ENCODE measurements at regions not wholly inside any gene's neighbourhood (a gene's known extent, or its start where the extent isn't known, plus 50 kb on each side); places are given as distances from the start of the nearest gene placed in this dataset.

- Mint-ChIP-seq H3K36me3 (ENCODE audit: insufficient read depth) (peaks cover 1% of the 10 kb centered on the region), H3K4me3 (ENCODE audit: low read depth) (no peak overlapping the region), H3K4me1 (ENCODE audit: low read depth) (no peaks in the 10 kb centered on the region), H3K27ac (no peak overlapping the region), H3K9me3 (ENCODE audit: low read depth) (peaks cover 10% of the 10 kb centered on the region), H3K27me3 (no peaks in the 10 kb centered on the region)
- DNase-seq (ENCODE audit: low spot score, unreplicated experiment) = no peak
- TF ChIP-seq CTCF (IDR thresholded peaks at IDR 0.05; ENCODE audit: unreplicated experiment) = no peak
These were observed 450.3 kb upstream of the ARGLU1 start for GRCh38 chr13:107018285-107018684.

- H3K9me3 Mint-ChIP-seq (ENCODE audit: low read depth) = no peaks in the 10 kb centered on the region
- no peaks in the 10 kb centered on the region for H3K27me3 Mint-ChIP-seq
- H3K4me1 Mint-ChIP-seq (ENCODE audit: low read depth) = peaks cover 26% of the 10 kb centered on the region
- no peak for TF ChIP-seq CTCF (IDR thresholded peaks at IDR 0.05; ENCODE audit: unreplicated experiment)
- H3K36me3 Mint-ChIP-seq (ENCODE audit: insufficient read depth) = no peaks in the 10 kb centered on the region
- DNase-seq (ENCODE audit: low spot score, unreplicated experiment) = no peak
- H3K4me3 Mint-ChIP-seq (ENCODE audit: low read depth) = no peak overlapping the region
- H3K27ac Mint-ChIP-seq = peak overlapping the region; percentile 62
These were observed 438.7 kb upstream of the ARGLU1 start for GRCh38 chr13:107006661-107007060.

- no peaks in the 10 kb centered on the region for H3K36me3 Mint-ChIP-seq (ENCODE audit: insufficient read depth)
- no peak overlapping the region for H3K27ac Mint-ChIP-seq
- no peaks in the 10 kb centered on the region for H3K27me3 Mint-ChIP-seq
- no peak for DNase-seq (ENCODE audit: low spot score, unreplicated experiment)
- peaks cover 26% of the 10 kb centered on the region for H3K4me1 Mint-ChIP-seq (ENCODE audit: low read depth)
- no peak for TF ChIP-seq CTCF (IDR thresholded peaks at IDR 0.05; ENCODE audit: unreplicated experiment)
- H3K9me3 Mint-ChIP-seq (ENCODE audit: low read depth) = no peaks in the 10 kb centered on the region
- no peak overlapping the region for H3K4me3 Mint-ChIP-seq (ENCODE audit: low read depth)
These were observed 437.6 kb upstream of the ARGLU1 start for GRCh38 chr13:107005577-107005976.

- Mint-ChIP-seq H3K27me3 (no peaks in the 10 kb centered on the region), H3K36me3 (ENCODE audit: insufficient read depth) (no peaks in the 10 kb centered on the region), H3K4me1 (ENCODE audit: low read depth) (peaks cover 23% of the 10 kb centered on the region), H3K27ac (no peak overlapping the region), H3K4me3 (ENCODE audit: low read depth) (no peak overlapping the region), H3K9me3 (ENCODE audit: low read depth) (no peaks in the 10 kb centered on the region)
- TF ChIP-seq CTCF (IDR thresholded peaks at IDR 0.05; ENCODE audit: unreplicated experiment) = no peak
- no peak for DNase-seq (ENCODE audit: low spot score, unreplicated experiment)
These were observed 436.0 kb upstream of the ARGLU1 start for GRCh38 chr13:107003911-107004310.

GRCh38 chr13:106998664-106999063 is 430.7 kb upstream of the ARGLU1 start:
- H3K4me1 Mint-ChIP-seq (ENCODE audit: low read depth) = peaks cover 11% of the 10 kb centered on the region
- H3K36me3 Mint-ChIP-seq (ENCODE audit: insufficient read depth) = no peaks in the 10 kb centered on the region
- no peak for DNase-seq (ENCODE audit: low spot score, unreplicated experiment)
- H3K27me3 Mint-ChIP-seq = no peaks in the 10 kb centered on the region
- TF ChIP-seq CTCF (IDR thresholded peaks at IDR 0.05; ENCODE audit: unreplicated experiment) = no peak
- H3K4me3 Mint-ChIP-seq (ENCODE audit: low read depth) = no peak overlapping the region
- H3K27ac Mint-ChIP-seq = no peak overlapping the region
- H3K9me3 Mint-ChIP-seq (ENCODE audit: low read depth) = no peaks in the 10 kb centered on the region

Measured in progenitor cell of endocrine pancreas (in vitro differentiated cells).